SK-N-MC (cell line): ENCODE measurements at regions not wholly inside any gene's neighbourhood (a gene's known extent, or its start where the extent isn't known, plus 50 kb on each side); places are given as distances from the start of the nearest gene placed in this dataset.

Source experiments
- DNase-seq: peaks from one replicate; pipeline ENCODE4 v3.0.0-alpha.2; 2011; ENCODE audit warnings: low read depth, low spot score
- H3K27ac ChIP-seq: fragments of 200-600 bp; sonication (generic); 2 replicates; pipeline ENCODE4 v1.5.1; 2016; ENCODE audit warnings: mixed run types
- H3K36me3 ChIP-seq: fragments of 200-600 bp; sonication (generic); 2 replicates; pipeline ENCODE4 v1.6.1; 2017; ENCODE audit warnings: antibody characterized with exemption, low read length, mixed read lengths; ENCODE audit not compliant: insufficient read depth
- H3K4me3 ChIP-seq: fragments of 200-600 bp; sonication (generic); 2 replicates; pipeline ENCODE4 v1.5.1; 2016
- H3K9ac ChIP-seq: fragments of 200-600 bp; sonication (generic); 2 replicates; pipeline ENCODE4 v1.8.0; 2017; ENCODE audit warnings: mixed run types, mixed read lengths; ENCODE audit not compliant: insufficient read length
- H3K9me3 ChIP-seq: fragments of 200-600 bp; sonication (generic); 2 replicates; pipeline ENCODE4 v1.6.1; 2017; ENCODE audit warnings: low read depth, mild to moderate bottlenecking, antibody characterized with exemption, low read length, moderate library complexity, mixed read lengths
- EZH2 ChIP-seq: fragments of 200-600 bp; sonication (generic); IDR thresholded peaks from one replicate; pipeline ENCODE4 v1.6.1; 2017; ENCODE audit warnings: antibody characterized with exemption
- FOXP2 ChIP-seq: optimal IDR thresholded peaks from 2 replicates; pipeline ENCODE3; 2011; ENCODE audit warnings: mild to moderate bottlenecking, moderate library complexity; ENCODE audit not compliant: insufficient read depth; ENCODE audit errors: extremely low read length, control extremely low read depth
- POLR2AphosphoS5 ChIP-seq: IDR thresholded peaks from 2 replicates; pipeline ENCODE4 v1.6.1; 2012; ENCODE audit warnings: mild to moderate bottlenecking, low read depth, low read length, borderline replicate concordance

- no peak overlapping the region for H3K9ac ChIP-seq
- DNase-seq: no peak
- no peak overlapping the region for H3K27ac ChIP-seq
- H3K4me3 ChIP-seq: no peak overlapping the region
- no peaks in the 10 kb centered on the region for H3K36me3 ChIP-seq
- H3K9me3 ChIP-seq: no peaks in the 10 kb centered on the region
- TF ChIP-seq POLR2AphosphoS5 (no peak), EZH2 (no peak), FOXP2 (no peak)
Observed at GRCh38 chr13:111949311-111949710, 117.6 kb upstream of the SOX1 start.

GRCh38 chr13:111950697-111951096 is 116.3 kb upstream of the SOX1 start:
- no peak overlapping the region for H3K9ac ChIP-seq
- no peak overlapping the region for H3K4me3 ChIP-seq
- DNase-seq: no peak
- no peaks in the 10 kb centered on the region for H3K36me3 ChIP-seq
- H3K9me3 ChIP-seq: no peaks in the 10 kb centered on the region
- H3K27ac ChIP-seq: no peak overlapping the region
- TF ChIP-seq EZH2 (no peak), FOXP2 (no peak), POLR2AphosphoS5 (no peak)

GRCh38 chr13:111952032-111952431 is 114.9 kb upstream of the SOX1 start:
- no peak for DNase-seq
- Histone ChIP-seq H3K9me3 (no peaks in the 10 kb centered on the region), H3K36me3 (no peaks in the 10 kb centered on the region), H3K27ac (no peak overlapping the region), H3K9ac (no peak overlapping the region), H3K4me3 (no peak overlapping the region)
- TF ChIP-seq EZH2: no peak
- no peak for TF ChIP-seq POLR2AphosphoS5
- TF ChIP-seq FOXP2: no peak

- no peak overlapping the region for H3K27ac ChIP-seq
Observed at GRCh38 chr13:111952814-111953213, 114.1 kb upstream of the SOX1 start.

GRCh38 chr13:111953546-111954178 is 113.3 kb upstream of the SOX1 start:
- DNase-seq: no peak
- no peak overlapping the region for H3K9ac ChIP-seq
- H3K4me3 ChIP-seq: no peak overlapping the region
- H3K9me3 ChIP-seq: no peaks in the 10 kb centered on the region
- no peak overlapping the region for H3K27ac ChIP-seq
- H3K36me3 ChIP-seq: no peaks in the 10 kb centered on the region
- TF ChIP-seq POLR2AphosphoS5: no peak
- TF ChIP-seq FOXP2: no peak
- TF ChIP-seq EZH2: no peak

More at GRCh38 chr13:111952814-111953213, 114.1 kb upstream of the SOX1 start:
- no peak for DNase-seq
- Histone ChIP-seq H3K36me3 (no peaks in the 10 kb centered on the region), H3K9ac (no peak overlapping the region), H3K9me3 (no peaks in the 10 kb centered on the region), H3K4me3 (no peak overlapping the region)
- TF ChIP-seq POLR2AphosphoS5 (no peak), EZH2 (no peak), FOXP2 (no peak)

DNA sequence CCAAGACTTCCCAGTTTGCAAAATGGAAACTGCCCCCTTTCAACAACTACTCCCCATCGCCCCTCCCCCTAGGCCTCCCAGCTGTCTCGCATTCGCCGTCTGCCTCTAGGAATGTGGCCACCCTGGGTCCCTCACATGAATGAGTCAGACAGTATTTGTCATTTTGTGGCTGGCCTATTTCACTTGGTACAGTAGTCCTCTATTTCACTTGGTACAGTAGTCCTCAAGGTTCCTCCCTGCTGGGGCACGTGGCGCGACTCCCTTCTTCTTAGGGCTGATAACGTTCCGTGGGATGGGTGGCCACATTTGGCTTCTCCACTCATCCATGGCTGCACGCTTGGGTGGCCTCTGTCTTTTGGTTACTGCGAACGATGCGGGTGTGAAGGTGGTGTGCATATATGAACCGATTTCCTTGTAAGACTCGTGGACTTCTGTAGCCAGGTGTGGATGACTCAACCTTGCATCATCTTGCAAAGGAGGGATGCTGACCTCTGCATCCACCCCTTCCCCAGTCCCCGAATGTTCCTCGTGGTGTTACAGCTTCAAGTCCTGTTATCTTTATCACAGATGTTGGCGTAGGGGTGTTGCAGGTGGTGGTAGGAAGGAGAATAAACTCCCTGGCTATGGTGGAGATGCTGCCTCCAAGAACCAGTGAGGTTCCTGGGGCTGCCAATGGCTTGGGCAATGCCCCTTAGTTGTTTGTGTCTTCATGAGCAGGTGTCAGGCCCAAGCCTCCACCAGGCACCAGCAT is 112.1 kb upstream of the SOX1 start:
- H3K9me3 ChIP-seq: no peaks in the 10 kb centered on the region
- H3K9ac ChIP-seq: no peak overlapping the region
- H3K36me3 ChIP-seq: no peaks in the 10 kb centered on the region
- no peak overlapping the region for H3K27ac ChIP-seq
- TF ChIP-seq EZH2 (no peak), POLR2AphosphoS5 (no peak), FOXP2 (no peak)
- no peak for DNase-seq
- H3K4me3 ChIP-seq: no peak overlapping the region

- TF ChIP-seq EZH2 (no peak), POLR2AphosphoS5 (no peak), FOXP2 (no peak)
- H3K9ac ChIP-seq: no peak overlapping the region
- no peak for DNase-seq
- no peak overlapping the region for H3K4me3 ChIP-seq
- H3K27ac ChIP-seq: no peak overlapping the region
- no peaks in the 10 kb centered on the region for H3K36me3 ChIP-seq
- no peaks in the 10 kb centered on the region for H3K9me3 ChIP-seq
Observed at GRCh38 chr13:111955412-111956065, 111.4 kb upstream of the SOX1 start.
